ENCODE measurements at regions not wholly inside any gene's neighbourhood (a gene's known extent, or its start where the extent isn't known, plus 50 kb on each side); places are given as distances from the start of the nearest gene placed in this dataset.

DNA sequence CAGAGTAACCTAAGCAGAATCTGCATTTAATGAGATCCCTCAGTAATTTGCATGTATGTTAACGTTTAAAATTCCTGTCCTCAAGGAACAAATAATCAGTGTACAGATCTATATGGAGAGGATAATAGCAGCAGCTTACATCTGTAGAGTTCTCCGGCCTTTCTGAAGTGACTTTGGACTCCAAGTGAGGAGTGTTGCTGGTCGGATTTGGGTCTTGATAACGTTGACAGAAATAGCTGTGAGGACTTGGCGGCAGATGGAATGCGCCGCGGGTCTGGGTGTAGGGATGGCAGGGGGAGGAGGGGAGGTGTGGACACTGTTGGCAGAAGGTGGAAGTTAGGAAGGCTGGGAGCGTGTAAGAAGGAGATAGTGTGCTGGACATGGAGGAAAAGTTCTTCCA, 170.9 kb upstream of the GATA6 start:
- TF ChIP-seq, protein P1, sequence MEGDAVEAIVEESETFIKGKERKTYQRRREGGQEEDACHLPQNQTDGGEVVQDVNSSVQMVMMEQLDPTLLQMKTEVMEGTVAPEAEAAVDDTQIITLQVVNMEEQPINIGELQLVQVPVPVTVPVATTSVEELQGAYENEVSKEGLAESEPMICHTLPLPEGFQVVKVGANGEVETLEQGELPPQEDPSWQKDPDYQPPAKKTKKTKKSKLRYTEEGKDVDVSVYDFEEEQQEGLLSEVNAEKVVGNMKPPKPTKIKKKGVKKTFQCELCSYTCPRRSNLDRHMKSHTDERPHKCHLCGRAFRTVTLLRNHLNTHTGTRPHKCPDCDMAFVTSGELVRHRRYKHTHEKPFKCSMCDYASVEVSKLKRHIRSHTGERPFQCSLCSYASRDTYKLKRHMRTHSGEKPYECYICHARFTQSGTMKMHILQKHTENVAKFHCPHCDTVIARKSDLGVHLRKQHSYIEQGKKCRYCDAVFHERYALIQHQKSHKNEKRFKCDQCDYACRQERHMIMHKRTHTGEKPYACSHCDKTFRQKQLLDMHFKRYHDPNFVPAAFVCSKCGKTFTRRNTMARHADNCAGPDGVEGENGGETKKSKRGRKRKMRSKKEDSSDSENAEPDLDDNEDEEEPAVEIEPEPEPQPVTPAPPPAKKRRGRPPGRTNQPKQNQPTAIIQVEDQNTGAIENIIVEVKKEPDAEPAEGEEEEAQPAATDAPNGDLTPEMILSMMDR (IDR thresholded peaks at IDR 0.05) = no peak
- no peak for TF ChIP-seq POLR2AphosphoS5 (IDR thresholded peaks at IDR 0.05; ENCODE audit: low read depth, low read length)
- TF ChIP-seq REST (IDR thresholded peaks at IDR 0.05; ENCODE audit: insufficient read depth in 1 of 2, low read depth in 2 of 2, low read length in 1 of 2) = no peak
- TF ChIP-seq TCF7L2 (IDR thresholded peaks at IDR 0.05; ENCODE audit: low read depth, low read length) = no peak
- no peak for TF ChIP-seq SIN3A (IDR thresholded peaks at IDR 0.05; ENCODE audit: borderline replicate concordance, insufficient read depth, low read depth, low read length)

Data from Panc1 (cell line).